ENCODE measurements at regions not wholly inside any gene's neighbourhood (a gene's known extent, or its start where the extent isn't known, plus 50 kb on each side); places are given as distances from the start of the nearest gene placed in this dataset.
"Not testable (repeated sequence)": the region's sequence is repeated elsewhere in the genome, so short reads cannot be mapped to it uniquely, and the experiment has no call there.

DNA sequence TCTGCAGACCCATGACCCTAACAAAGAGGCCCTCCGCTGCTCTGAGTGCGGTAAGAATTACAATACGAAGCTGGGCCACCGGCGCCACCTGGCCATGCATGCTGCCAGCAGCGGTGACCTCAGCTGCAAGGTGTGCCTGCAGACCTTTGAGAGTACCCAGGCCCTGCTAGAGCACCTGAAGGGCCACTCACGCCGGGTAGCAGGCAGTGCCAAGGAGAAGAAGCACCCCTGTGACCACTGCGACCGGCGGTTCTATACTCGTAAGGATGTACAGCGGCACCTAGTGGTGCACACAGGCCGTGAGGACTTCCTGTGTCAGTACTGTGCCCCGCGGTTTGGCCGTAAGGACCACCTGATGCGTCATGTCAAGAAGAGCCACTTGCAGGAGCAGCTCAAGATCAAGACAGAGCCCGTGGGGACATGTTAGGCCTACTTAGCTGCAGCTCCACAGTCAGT is 254.7 kb downstream of the NKX6-1 start:
- H3K27me3 ChIP-seq (ENCODE audit: control insufficient read depth, insufficient read depth, low read length); H3K27ac Mint-ChIP-seq; H3K9me3 Mint-ChIP-seq; H3K4me1 Mint-ChIP-seq; H3K9me3 ChIP-seq (ENCODE audit: control insufficient read depth in 2 of 2, low read length in 2 of 2); H3K27me3 Mint-ChIP-seq; H3K4me3 Mint-ChIP-seq; H3K36me3 Mint-ChIP-seq; ATAC-seq (ENCODE audit: low read depth in 2 of 2); H3K27ac ChIP-seq (ENCODE audit: insufficient read depth, low read length, poor library complexity, severe bottlenecking); DNase-seq; H3K4me3 ChIP-seq (ENCODE audit: low read depth, low read length); H3K4me1 ChIP-seq (ENCODE audit: control insufficient read depth, insufficient read depth, low read length, poor library complexity, severe bottlenecking); H3K36me3 ChIP-seq (ENCODE audit: control insufficient read depth, insufficient read depth, low read length): not testable (repeated sequence)

DNA sequence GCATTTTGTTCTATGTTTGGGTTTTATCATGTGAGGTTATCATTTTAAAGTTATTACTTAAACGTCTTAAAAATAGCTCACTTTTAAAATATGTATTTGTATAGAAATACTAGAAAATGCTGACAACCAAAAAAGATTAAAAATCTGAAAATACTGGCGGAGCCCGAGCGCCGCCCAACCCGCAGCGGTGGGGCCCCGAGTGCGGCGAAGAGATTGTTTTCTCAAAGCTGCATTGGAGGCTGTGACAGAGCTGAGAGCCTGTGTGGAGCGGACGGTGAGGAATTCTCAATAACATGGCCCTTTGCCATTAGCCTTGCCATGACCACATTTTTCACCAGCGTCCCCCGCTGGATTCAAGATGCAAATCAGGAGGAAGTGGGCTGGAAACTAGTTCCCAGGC is 255.4 kb downstream of the NKX6-1 start:
- no peaks in the 10 kb centered on the region for H3K4me1 ChIP-seq (ENCODE audit: control insufficient read depth, insufficient read depth, low read length, poor library complexity, severe bottlenecking)
- H3K9me3 ChIP-seq (ENCODE audit: control insufficient read depth in 2 of 2, low read length in 2 of 2), result no peaks in the 10 kb centered on the region
- Mint-ChIP-seq H3K27me3 (no peaks in the 10 kb centered on the region), H3K27ac (no peak overlapping the region), H3K4me1 (no peaks in the 10 kb centered on the region), H3K9me3 (peaks cover 0 to 5% (median 1%) of the 10 kb centered on the region in 7 donors), H3K36me3 (no peaks in the 10 kb centered on the region), H3K4me3 (no peak overlapping the region)
- no peak for DNase-seq
- no peak overlapping the region for H3K27ac ChIP-seq (ENCODE audit: insufficient read depth, low read length, poor library complexity, severe bottlenecking)
- ATAC-seq (ENCODE audit: low read depth in 2 of 2), result no peak
- H3K36me3 ChIP-seq (ENCODE audit: control insufficient read depth, insufficient read depth, low read length), result no peaks in the 10 kb centered on the region
- H3K27me3 ChIP-seq (ENCODE audit: control insufficient read depth, insufficient read depth, low read length), result no peaks in the 10 kb centered on the region
- H3K4me3 ChIP-seq (ENCODE audit: low read depth, low read length), result no peak overlapping the region

DNA sequence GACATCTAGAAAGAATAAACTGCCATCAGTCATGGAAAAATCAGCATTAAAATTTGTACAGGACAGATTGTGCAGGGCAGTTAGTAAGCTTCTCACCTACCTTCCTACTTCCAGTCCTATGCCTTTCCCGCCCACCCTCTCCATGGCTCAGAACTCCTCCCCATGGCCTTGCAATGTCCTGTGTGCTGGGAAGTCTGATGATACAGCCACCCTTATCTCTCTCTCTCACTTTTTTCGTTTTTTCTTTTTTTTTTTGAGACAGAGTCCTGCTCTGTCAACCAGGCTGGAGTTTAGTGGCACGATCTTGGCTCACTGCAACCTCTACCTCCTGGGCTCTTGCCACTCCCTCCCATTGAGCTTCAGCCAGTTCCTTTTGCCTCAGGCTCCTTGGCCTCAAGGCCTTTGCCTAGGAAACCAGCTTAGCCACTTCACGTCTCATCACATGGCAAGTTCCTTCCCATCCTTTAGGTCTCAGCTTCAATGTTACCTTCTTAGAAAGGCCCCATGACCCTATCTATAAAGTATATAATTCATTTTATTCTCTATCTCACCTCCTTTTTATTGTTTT is 259.7 kb downstream of the NKX6-1 start:
- H3K36me3 Mint-ChIP-seq, result no peaks in the 10 kb centered on the region
- no peaks in the 10 kb centered on the region for H3K27me3 ChIP-seq (ENCODE audit: control insufficient read depth, insufficient read depth, low read length)
- H3K9me3 Mint-ChIP-seq, result peaks cover 0 to 5% (median 0%) of the 10 kb centered on the region in 7 donors
- no peaks in the 10 kb centered on the region for H3K27me3 Mint-ChIP-seq
- H3K4me1 Mint-ChIP-seq, result no peaks in the 10 kb centered on the region
- no peak overlapping the region for H3K4me3 Mint-ChIP-seq
- ATAC-seq (ENCODE audit: low read depth in 2 of 2) (no peak), DNase-seq (no peak)
- no peaks in the 10 kb centered on the region for H3K36me3 ChIP-seq (ENCODE audit: control insufficient read depth, insufficient read depth, low read length)
- no peak overlapping the region for H3K27ac Mint-ChIP-seq
- no peak overlapping the region for H3K4me3 ChIP-seq (ENCODE audit: low read depth, low read length)
- no peak overlapping the region for H3K27ac ChIP-seq (ENCODE audit: insufficient read depth, low read length, poor library complexity, severe bottlenecking)
- H3K9me3 ChIP-seq (ENCODE audit: control insufficient read depth in 2 of 2, low read length in 2 of 2), result no peaks in the 10 kb centered on the region
- no peaks in the 10 kb centered on the region for H3K4me1 ChIP-seq (ENCODE audit: control insufficient read depth, insufficient read depth, low read length, poor library complexity, severe bottlenecking)

- Mint-ChIP-seq H3K36me3 (no peaks in the 10 kb centered on the region), H3K27me3 (no peaks in the 10 kb centered on the region), H3K27ac (no peak overlapping the region), H3K9me3 (peaks cover 0 to 5% (median 1%) of the 10 kb centered on the region in 7 donors), H3K4me3 (no peak overlapping the region), H3K4me1 (no peaks in the 10 kb centered on the region)
- DNase-seq, result no peak
- ATAC-seq (ENCODE audit: low read depth in 2 of 2), result no peak
- Histone ChIP-seq H3K9me3 (ENCODE audit: control insufficient read depth in 2 of 2, low read length in 2 of 2) (no peaks in the 10 kb centered on the region), H3K27ac (ENCODE audit: insufficient read depth, low read length, poor library complexity, severe bottlenecking) (no peak overlapping the region), H3K4me3 (ENCODE audit: low read depth, low read length) (no peak overlapping the region), H3K27me3 (ENCODE audit: control insufficient read depth, insufficient read depth, low read length) (no peaks in the 10 kb centered on the region), H3K36me3 (ENCODE audit: control insufficient read depth, insufficient read depth, low read length) (no peaks in the 10 kb centered on the region), H3K4me1 (ENCODE audit: control insufficient read depth, insufficient read depth, low read length, poor library complexity, severe bottlenecking) (no peaks in the 10 kb centered on the region)
Measured at GRCh38 chr4:84238247-84239090, 260.6 kb downstream of the NKX6-1 start.

GRCh38 chr4:84237008-84237407 is 262.1 kb downstream of the NKX6-1 start:
- no peaks in the 10 kb centered on the region for H3K27me3 Mint-ChIP-seq
- ATAC-seq (ENCODE audit: low read depth in 2 of 2) (no peak), DNase-seq (no peak)
- H3K9me3 Mint-ChIP-seq, result peaks cover 0 to 6% (median under 1%) of the 10 kb centered on the region in 7 donors
- no peaks in the 10 kb centered on the region for H3K4me1 ChIP-seq (ENCODE audit: control insufficient read depth, insufficient read depth, low read length, poor library complexity, severe bottlenecking)
- H3K4me3 ChIP-seq (ENCODE audit: low read depth, low read length), result no peak overlapping the region
- no peaks in the 10 kb centered on the region for H3K36me3 ChIP-seq (ENCODE audit: control insufficient read depth, insufficient read depth, low read length)
- no peaks in the 10 kb centered on the region for H3K36me3 Mint-ChIP-seq
- no peak overlapping the region for H3K27ac ChIP-seq (ENCODE audit: insufficient read depth, low read length, poor library complexity, severe bottlenecking)
- no peaks in the 10 kb centered on the region for H3K27me3 ChIP-seq (ENCODE audit: control insufficient read depth, insufficient read depth, low read length)
- no peak overlapping the region for H3K4me3 Mint-ChIP-seq
- no peaks in the 10 kb centered on the region for H3K9me3 ChIP-seq (ENCODE audit: control insufficient read depth in 2 of 2, low read length in 2 of 2)
- H3K4me1 Mint-ChIP-seq, result no peaks in the 10 kb centered on the region
- no peak overlapping the region for H3K27ac Mint-ChIP-seq

DNA sequence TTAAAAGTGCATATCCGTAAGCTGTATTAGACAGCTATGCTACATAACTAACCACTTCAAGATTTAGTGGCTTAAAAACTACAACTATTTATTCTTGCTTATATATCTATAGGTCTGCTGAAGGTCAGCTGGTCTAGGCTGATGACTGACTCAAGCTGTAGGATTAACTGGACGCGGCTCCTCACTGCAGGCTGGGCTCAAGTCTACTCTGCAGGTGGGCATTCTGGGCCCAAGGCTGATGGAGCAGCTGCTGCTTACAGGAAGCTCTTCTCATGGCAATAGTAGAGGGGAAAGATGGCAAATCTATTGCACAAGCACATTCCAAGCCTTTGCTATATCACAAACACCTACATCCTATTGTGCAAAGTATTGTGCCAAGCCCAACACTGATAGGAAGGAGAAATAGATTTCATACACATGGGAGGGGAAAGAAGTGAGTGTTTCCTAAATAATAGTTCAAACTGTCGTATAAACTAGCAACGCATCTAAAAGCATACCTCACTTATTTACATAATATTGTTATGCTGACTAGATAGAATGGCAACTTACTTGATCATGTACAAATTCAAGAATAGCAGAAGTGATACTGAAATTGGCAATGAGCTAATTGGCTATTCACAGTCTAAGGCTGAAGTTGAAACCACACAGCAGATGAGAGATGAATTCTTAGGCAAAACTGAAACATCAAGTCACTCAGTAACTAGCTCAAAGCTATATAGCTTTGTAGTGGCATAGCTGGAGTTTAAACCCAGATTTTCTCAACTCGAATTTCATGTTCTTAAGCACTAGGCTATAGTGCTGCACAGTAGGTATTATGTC is 263.8 kb downstream of the NKX6-1 start:
- no peak for ATAC-seq (ENCODE audit: low read depth in 2 of 2)
- Mint-ChIP-seq H3K27ac (no peak overlapping the region), H3K36me3 (no peaks in the 10 kb centered on the region), H3K27me3 (no peaks in the 10 kb centered on the region), H3K9me3 (peaks cover 0 to 6% (median 0%) of the 10 kb centered on the region in 7 donors), H3K4me3 (no peak overlapping the region), H3K4me1 (no peaks in the 10 kb centered on the region)
- H3K9me3 ChIP-seq (ENCODE audit: control insufficient read depth in 2 of 2, low read length in 2 of 2), result no peaks in the 10 kb centered on the region
- H3K27ac ChIP-seq (ENCODE audit: insufficient read depth, low read length, poor library complexity, severe bottlenecking), result no peak overlapping the region
- H3K4me1 ChIP-seq (ENCODE audit: control insufficient read depth, insufficient read depth, low read length, poor library complexity, severe bottlenecking), result no peaks in the 10 kb centered on the region
- no peak overlapping the region for H3K4me3 ChIP-seq (ENCODE audit: low read depth, low read length)
- H3K27me3 ChIP-seq (ENCODE audit: control insufficient read depth, insufficient read depth, low read length), result no peaks in the 10 kb centered on the region
- H3K36me3 ChIP-seq (ENCODE audit: control insufficient read depth, insufficient read depth, low read length), result no peaks in the 10 kb centered on the region
- DNase-seq, result no peak

DNA sequence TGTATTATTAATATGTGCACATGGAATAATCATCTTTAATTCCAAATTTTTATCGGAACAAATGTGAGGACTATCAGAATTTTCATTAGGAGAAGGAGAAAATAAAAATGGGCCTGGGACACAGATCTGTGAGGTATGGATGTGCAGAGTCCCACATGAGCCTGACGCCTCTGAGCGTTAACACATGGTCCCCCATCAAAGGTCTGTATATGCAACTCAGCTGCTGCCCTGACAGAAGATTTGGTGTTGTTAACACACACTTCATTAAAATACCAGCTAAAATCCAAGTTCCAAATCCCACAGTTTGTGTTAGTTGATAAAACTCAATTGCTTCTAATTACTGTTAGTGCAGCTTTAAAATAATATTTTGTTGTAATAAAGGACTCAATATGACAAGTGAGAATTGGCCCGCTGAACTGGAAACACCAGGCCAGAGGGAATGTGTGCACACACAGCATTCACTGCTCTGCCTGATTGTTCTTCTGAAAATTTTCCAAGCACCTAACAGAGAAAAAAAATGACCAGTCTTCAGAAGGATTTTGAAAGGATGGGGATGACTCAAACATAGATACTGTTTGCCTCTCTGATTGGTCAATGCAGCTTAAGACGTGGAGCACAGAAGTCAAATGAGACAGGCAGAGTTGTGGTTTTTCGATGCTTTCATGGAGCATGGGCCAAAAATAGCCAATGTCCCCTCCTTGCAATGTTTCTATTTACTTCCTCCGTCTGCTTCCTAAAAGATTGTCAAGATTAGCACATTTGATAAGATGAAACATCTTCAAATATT is 266.6 kb downstream of the NKX6-1 start:
- Mint-ChIP-seq H3K27ac (no peak overlapping the region), H3K36me3 (no peaks in the 10 kb centered on the region), H3K4me3 (no peak overlapping the region)

More for the DNA sequence above, 266.6 kb downstream of the NKX6-1 start:
- Histone ChIP-seq H3K27me3 (ENCODE audit: control insufficient read depth, insufficient read depth, low read length) (no peaks in the 10 kb centered on the region), H3K9me3 (ENCODE audit: control insufficient read depth in 2 of 2, low read length in 2 of 2) (no peaks in the 10 kb centered on the region), H3K4me3 (ENCODE audit: low read depth, low read length) (no peak overlapping the region), H3K36me3 (ENCODE audit: control insufficient read depth, insufficient read depth, low read length) (no peaks in the 10 kb centered on the region), H3K27ac (ENCODE audit: insufficient read depth, low read length, poor library complexity, severe bottlenecking) (no peak overlapping the region), H3K4me1 (ENCODE audit: control insufficient read depth, insufficient read depth, low read length, poor library complexity, severe bottlenecking) (no peaks in the 10 kb centered on the region)
- Mint-ChIP-seq H3K4me1 (no peaks in the 10 kb centered on the region), H3K9me3 (peaks cover 0 to 6% (median 0%) of the 10 kb centered on the region in 7 donors), H3K27me3 (no peaks in the 10 kb centered on the region)
- ATAC-seq (ENCODE audit: low read depth in 2 of 2) (no peak), DNase-seq (no peak)

Measured in CD4-positive, CD25-positive, alpha-beta regulatory T cell (primary cell).